ENCODE measurements at regions not wholly inside any gene's neighbourhood (a gene's known extent, or its start where the extent isn't known, plus 50 kb on each side); places are given as distances from the start of the nearest gene placed in this dataset.

- H3K4me3 ChIP-seq (replicated peaks; ENCODE audit: low read depth, low read length): no peak overlapping the region
- no peaks in the 10 kb centered on the region for H3K36me3 ChIP-seq (ENCODE audit: control insufficient read depth, insufficient read depth, low read length)
- H3K27me3 ChIP-seq (replicated peaks; ENCODE audit: control insufficient read depth, insufficient read depth, low read length): no peaks in the 10 kb centered on the region; the same call in none of the 2 replicates
- no peak for TF ChIP-seq CTCF (IDR thresholded peaks at IDR 0.05; ENCODE audit: insufficient read depth, low read length, poor library complexity, severe bottlenecking)
- DNase-seq (ENCODE audit: extremely low read depth, insufficient read length): no peak
Observed at GRCh38 chr20:57030611-57031600, 235.5 kb downstream of the BMP7 start.

DNA sequence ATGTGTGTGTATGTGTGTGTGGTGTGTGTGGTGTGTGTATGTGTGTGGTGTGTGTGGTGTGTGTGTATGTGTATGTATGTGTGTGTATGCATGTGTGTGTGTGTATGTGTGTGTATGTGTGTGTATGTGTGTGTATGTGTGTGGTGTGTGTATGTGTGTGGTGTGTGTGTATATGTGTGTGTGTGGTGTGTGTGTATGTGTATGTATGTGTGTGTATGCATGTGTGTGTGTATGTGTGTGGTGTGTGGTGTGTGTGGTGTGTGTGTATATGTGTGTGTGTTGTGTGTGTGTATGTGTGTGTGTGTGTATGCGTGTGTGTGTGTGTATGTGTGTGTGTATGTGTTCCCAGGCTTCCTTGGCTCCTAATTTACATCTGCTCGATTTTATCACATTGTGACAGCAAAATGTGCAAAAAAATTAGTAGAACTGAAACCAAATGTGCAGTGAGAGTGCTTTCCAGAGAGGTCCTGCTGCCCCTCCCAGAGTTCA, 234.5 kb downstream of the BMP7 start:
- H3K27me3 ChIP-seq (replicated peaks; ENCODE audit: control insufficient read depth, insufficient read depth, low read length): no peaks in the 10 kb centered on the region; the same call in none of the 2 replicates
- no peak for TF ChIP-seq CTCF (IDR thresholded peaks at IDR 0.05; ENCODE audit: insufficient read depth, low read length, poor library complexity, severe bottlenecking)

GRCh38 chr20:57032847-57033246, 233.6 kb downstream of the BMP7 start:
- no peak for DNase-seq (ENCODE audit: extremely low read depth, insufficient read length)
- Histone ChIP-seq H3K36me3 (ENCODE audit: control insufficient read depth, insufficient read depth, low read length) (no peaks in the 10 kb centered on the region), H3K27me3 (replicated peaks; ENCODE audit: control insufficient read depth, insufficient read depth, low read length) (no peaks in the 10 kb centered on the region; the same call in none of the 2 replicates), H3K4me3 (replicated peaks; ENCODE audit: low read depth, low read length) (no peak overlapping the region)
- no peak for TF ChIP-seq CTCF (IDR thresholded peaks at IDR 0.05; ENCODE audit: insufficient read depth, low read length, poor library complexity, severe bottlenecking)

More for the DNA sequence above, 234.5 kb downstream of the BMP7 start:
- Histone ChIP-seq H3K4me3 (replicated peaks; ENCODE audit: low read depth, low read length) (no peak overlapping the region), H3K36me3 (ENCODE audit: control insufficient read depth, insufficient read depth, low read length) (no peaks in the 10 kb centered on the region)
- DNase-seq (ENCODE audit: extremely low read depth, insufficient read length): no peak

- Histone ChIP-seq H3K36me3 (ENCODE audit: control insufficient read depth, insufficient read depth, low read length) (no peaks in the 10 kb centered on the region), H3K27me3 (replicated peaks; ENCODE audit: control insufficient read depth, insufficient read depth, low read length) (no peaks in the 10 kb centered on the region; the same call in none of the 2 replicates), H3K4me3 (replicated peaks; ENCODE audit: low read depth, low read length) (no peak overlapping the region)
- no peak for TF ChIP-seq CTCF (IDR thresholded peaks at IDR 0.05; ENCODE audit: insufficient read depth, low read length, poor library complexity, severe bottlenecking)
- no peak for DNase-seq (ENCODE audit: extremely low read depth, insufficient read length)
Observed at GRCh38 chr20:57034001-57034400, 232.4 kb downstream of the BMP7 start.

- H3K36me3 ChIP-seq (ENCODE audit: control insufficient read depth, insufficient read depth, low read length): no peaks in the 10 kb centered on the region
- no peak overlapping the region for H3K4me3 ChIP-seq (replicated peaks; ENCODE audit: low read depth, low read length)
- no peak for DNase-seq (ENCODE audit: extremely low read depth, insufficient read length)
- TF ChIP-seq CTCF (IDR thresholded peaks at IDR 0.05; ENCODE audit: insufficient read depth, low read length, poor library complexity, severe bottlenecking): no peak
- no peaks in the 10 kb centered on the region; the same call in none of the 2 replicates for H3K27me3 ChIP-seq (replicated peaks; ENCODE audit: control insufficient read depth, insufficient read depth, low read length)
Observed at GRCh38 chr20:57037689-57038088, 228.8 kb downstream of the BMP7 start.

Data from GM06990 (cell line).